A673 (cell line): ENCODE measurements at regions not wholly inside any gene's neighbourhood (a gene's known extent, or its start where the extent isn't known, plus 50 kb on each side); places are given as distances from the start of the nearest gene placed in this dataset.

ENCODE experiments used
- BruUV-seq: library from RNA; stranded (reverse); fragments of 400-500 nt; replicated peaks from 2 replicates; lab custom pipeline; 2021; lab: Mats Ljungman, UMichigan
- CTCF ChIA-PET: fragments of 300-600 bp; sonication (Branson Sonifier 250); formaldehyde crosslinking; loops from one replicate; lab custom pipeline; 2022; ENCODE audit warnings: antibody characterized with exemption; lab: Charles Lee
- POLR2A ChIA-PET: fragments of 300-600 bp; sonication (Branson Sonifier 250); formaldehyde crosslinking; loops from one replicate; lab custom pipeline; 2022; ENCODE audit warnings: antibody characterized with exemption; ENCODE audit not compliant: low non-redundant PET; lab: Charles Lee
- DNase-seq: peaks from one replicate; pipeline ENCODE4 v3.0.0-alpha.2; 2015; ENCODE audit warnings: low spot score
- H3K27ac ChIP-seq: fragments of 200-600 bp; sonication (generic); 2 replicates; pipeline ENCODE4 v1.5.1; 2016; ENCODE audit warnings: mixed run types, low read depth, mild to moderate bottlenecking, mixed read lengths, antibody characterized with exemption, low read length; ENCODE audit not compliant: poor library complexity, severe bottlenecking
- H3K27me3 ChIP-seq: fragments of 200-600 bp; sonication (generic); replicated peaks from 2 replicates; pipeline ENCODE4 v1.6.1; 2017; ENCODE audit warnings: mixed run types, low read depth, mild to moderate bottlenecking, mixed read lengths, antibody characterized with exemption, low read length; ENCODE audit not compliant: insufficient read depth, poor library complexity
- H3K36me3 ChIP-seq: fragments of 200-600 bp; sonication (generic); 2 replicates; pipeline ENCODE4 v1.6.1; 2016; ENCODE audit warnings: mixed run types, mild to moderate bottlenecking, mixed read lengths, antibody characterized with exemption, low read length; ENCODE audit not compliant: insufficient read depth, poor library complexity, severe bottlenecking
- H3K4me1 ChIP-seq: fragments of 200-600 bp; sonication (generic); 2 replicates; pipeline ENCODE4 v1.6.1; 2017; ENCODE audit warnings: mixed run types, mild to moderate bottlenecking, mixed read lengths, antibody characterized with exemption, low read length; ENCODE audit not compliant: insufficient read depth, poor library complexity, severe bottlenecking
- H3K4me3 ChIP-seq: fragments of 200-600 bp; sonication (generic); 2 replicates; pipeline ENCODE4 v1.5.1; 2016; ENCODE audit warnings: low read depth, mixed run types, mild to moderate bottlenecking, mixed read lengths, low read length; ENCODE audit not compliant: poor library complexity, severe bottlenecking
- H3K9me3 ChIP-seq: fragments of 200-600 bp; sonication (generic); 2 replicates; pipeline ENCODE4 v1.6.1; 2016; ENCODE audit warnings: mixed run types, low read depth, mild to moderate bottlenecking, mixed read lengths, antibody characterized with exemption, low read length; ENCODE audit not compliant: poor library complexity, severe bottlenecking
- CTCF ChIP-seq: fragments of 300-800, 200-600 bp; sonication (generic); conservative IDR thresholded peaks from 2 replicates; pipeline ENCODE4 v1.5.1; 2017; ENCODE audit warnings: low read depth, mild to moderate bottlenecking, antibody characterized with exemption, low read length, moderate library complexity, mixed read lengths
- EZH2 ChIP-seq: fragments of 200-600 bp; sonication (generic); IDR thresholded peaks from 2 replicates; pipeline ENCODE4 v1.6.1; 2017; ENCODE audit warnings: borderline replicate concordance, low read depth, mild to moderate bottlenecking, mixed read lengths, antibody characterized with exemption, low read length; ENCODE audit not compliant: poor library complexity, severe bottlenecking
- intact Hi-C: fragments of 100-400 bp; cut with micrococcal nuclease; formaldehyde crosslinking; loops from one replicate; pipeline ENCODE4 v1.10.0; 2022; ENCODE audit not compliant: unreplicated experiment

DNA sequence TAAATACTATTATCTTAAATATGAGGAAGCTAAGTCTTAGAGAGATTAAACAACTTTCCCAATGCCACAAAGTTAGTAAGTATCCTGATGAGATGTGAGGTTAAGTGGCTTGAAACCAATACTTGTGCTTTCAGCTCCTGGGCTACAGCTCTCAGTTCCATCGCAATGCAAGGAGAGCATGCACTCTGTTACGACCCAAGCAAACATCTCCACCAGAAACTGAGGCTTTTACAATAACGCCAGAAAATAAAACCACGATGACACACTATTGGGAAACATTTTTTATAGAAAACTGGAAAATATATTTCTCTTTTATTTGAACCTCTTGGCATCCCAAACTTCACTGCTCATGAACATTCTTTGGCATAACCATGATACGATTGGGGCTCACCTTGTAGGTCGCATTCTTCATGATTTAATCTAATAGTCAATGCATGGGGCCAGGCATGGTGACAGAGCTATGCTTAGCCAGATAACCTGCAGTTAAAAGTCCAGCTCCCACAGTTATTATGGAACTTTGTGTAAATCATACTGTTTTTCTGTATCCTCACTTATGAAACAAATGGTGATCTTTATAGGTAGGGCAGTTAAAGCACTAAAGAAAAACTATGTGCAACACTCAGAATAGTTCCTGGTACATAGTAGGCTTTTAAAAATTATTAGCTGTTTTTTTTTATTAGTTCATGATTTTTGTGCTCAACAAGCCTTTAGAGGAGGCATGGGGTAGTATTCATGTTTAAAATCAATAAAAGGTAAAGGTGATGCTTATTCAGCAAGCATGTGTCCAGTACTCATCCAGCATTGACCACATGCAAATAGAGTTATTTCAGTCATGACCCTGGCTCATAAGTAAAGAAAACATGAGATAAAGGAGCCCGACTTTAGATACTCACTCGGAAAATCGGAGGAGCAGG, 238.3 kb upstream of the TRIB2 start:
- intact Hi-C loops: no loop called here
- CTCF ChIA-PET: no interaction called here
- BruUV-seq: no TSS peak
- Histone ChIP-seq H3K4me3 (no peak overlapping the region), H3K9me3 (no peaks in the 10 kb centered on the region), H3K27me3 (no peaks in the 10 kb centered on the region), H3K27ac (no peak overlapping the region), H3K36me3 (no peaks in the 10 kb centered on the region), H3K4me1 (no peaks in the 10 kb centered on the region)
- TF ChIP-seq EZH2: no peak
- no peak for TF ChIP-seq CTCF
- POLR2A ChIA-PET: no interaction called here
- no peak for DNase-seq

DNA sequence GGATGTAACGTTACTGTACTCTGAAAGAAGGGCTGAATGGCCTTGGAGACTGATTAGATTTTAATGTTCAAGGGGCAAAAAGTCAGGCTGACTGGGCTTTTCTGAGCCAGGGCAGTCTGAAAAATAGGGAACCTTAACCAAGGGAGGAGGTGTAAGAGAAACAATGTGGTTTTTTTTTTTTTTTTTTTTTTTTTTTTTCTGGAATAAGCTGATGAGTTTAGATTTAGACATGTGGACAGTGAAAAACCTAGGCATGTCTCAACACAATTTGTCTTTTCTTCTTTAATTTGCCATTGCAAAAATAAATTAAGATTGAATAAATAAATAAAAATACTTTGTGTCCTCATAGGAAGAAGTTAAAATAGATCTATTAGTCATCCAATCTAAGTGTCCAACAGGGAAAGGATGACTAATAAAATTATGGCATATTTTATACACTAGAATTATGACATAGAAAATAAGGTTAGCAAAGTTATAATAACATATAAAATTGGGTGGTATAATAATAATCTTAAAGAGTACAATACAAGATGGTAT, 237.6 kb upstream of the TRIB2 start:
- Histone ChIP-seq H3K4me3 (no peak overlapping the region), H3K27me3 (no peaks in the 10 kb centered on the region), H3K9me3 (no peaks in the 10 kb centered on the region), H3K36me3 (no peaks in the 10 kb centered on the region), H3K27ac (no peak overlapping the region), H3K4me1 (no peaks in the 10 kb centered on the region)
- DNase-seq: no peak
- TF ChIP-seq CTCF: no peak
- intact Hi-C loops: no loop called here
- CTCF ChIA-PET: no interaction called here
- BruUV-seq: no TSS peak
- POLR2A ChIA-PET: no interaction called here

DNA sequence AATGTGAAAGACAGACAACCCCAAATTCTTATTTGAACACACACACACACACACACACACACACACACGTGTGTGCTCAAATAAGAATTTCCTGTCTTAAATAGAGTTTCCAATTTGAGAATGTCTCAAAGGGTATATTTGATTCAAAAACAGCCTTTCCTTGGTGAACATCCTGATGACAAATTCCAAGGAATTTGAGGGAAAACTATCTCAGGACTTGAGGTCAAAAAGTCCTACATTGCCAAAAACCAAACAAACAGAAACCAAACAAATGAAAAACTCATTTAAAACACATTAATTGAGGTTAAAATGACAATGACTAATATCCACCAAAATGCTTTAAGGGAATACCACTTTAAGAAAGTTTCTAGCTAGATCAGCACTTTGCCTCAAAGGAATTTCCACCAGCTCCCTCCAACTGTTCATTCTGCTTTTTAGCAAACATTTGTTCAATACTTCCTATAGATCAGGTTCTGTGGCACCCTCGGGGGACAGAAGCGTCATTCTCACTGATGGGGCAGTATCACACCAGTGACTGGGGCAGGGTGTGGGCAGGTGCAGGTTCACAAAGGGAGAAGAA, 232.1 kb upstream of the TRIB2 start:
- Histone ChIP-seq H3K4me1 (no peaks in the 10 kb centered on the region), H3K36me3 (no peaks in the 10 kb centered on the region), H3K4me3 (no peak overlapping the region), H3K27ac (no peak overlapping the region), H3K9me3 (no peaks in the 10 kb centered on the region), H3K27me3 (no peaks in the 10 kb centered on the region)
- TF ChIP-seq CTCF: no peak
- no peak for TF ChIP-seq EZH2
- CTCF ChIA-PET: no interaction called here
- BruUV-seq: no TSS peak
- intact Hi-C loops: no loop called here
- POLR2A ChIA-PET: no interaction called here
- DNase-seq: no peak
